ENCODE measurements at regions not wholly inside any gene's neighbourhood (a gene's known extent, or its start where the extent isn't known, plus 50 kb on each side); places are given as distances from the start of the nearest gene placed in this dataset.

- DNase-seq: no peak
- ATAC-seq: no peak
These were observed 190.3 kb upstream of the PFN2 start for GRCh38 chr3:150161011-150161410.

GRCh38 chr3:150158943-150159625 is 188.4 kb upstream of the PFN2 start:
- DNase-seq (no peak), ATAC-seq (no peak)

- DNase-seq (no peak), ATAC-seq (no peak)
These were observed 181.9 kb upstream of the PFN2 start for GRCh38 chr3:150152567-150152966.

GRCh38 chr3:150150633-150151032 is 179.9 kb upstream of the PFN2 start:
- DNase-seq: no peak

GRCh38 chr3:150149651-150150051 is 179.0 kb upstream of the PFN2 start:
- ATAC-seq (no peak), DNase-seq (no peak)

More at GRCh38 chr3:150150633-150151032, 179.9 kb upstream of the PFN2 start:
- no peak for ATAC-seq

- ATAC-seq (no peak), DNase-seq (no peak)
These were observed 177.5 kb upstream of the PFN2 start for GRCh38 chr3:150148227-150148626.

- DNase-seq (no peak), ATAC-seq (no peak)
These were observed 177.1 kb upstream of the PFN2 start for GRCh38 chr3:150147776-150148175.

- ATAC-seq (peak; percentile 93), DNase-seq (peak; percentile 11)
These were observed 176.5 kb upstream of the PFN2 start for GRCh38 chr3:150146991-150147761.

GRCh38 chr3:150145659-150146058 is 175.0 kb upstream of the PFN2 start:
- no peak for DNase-seq
- no peak for ATAC-seq

GRCh38 chr3:150144191-150144708 is 173.6 kb upstream of the PFN2 start:
- DNase-seq: no peak
- no peak for ATAC-seq

- no peak for DNase-seq
- no peak for ATAC-seq
These were observed 172.2 kb upstream of the PFN2 start for GRCh38 chr3:150142936-150143335.

GRCh38 chr3:150141790-150142326 is 171.2 kb upstream of the PFN2 start:
- ATAC-seq (no peak), DNase-seq (no peak)

GRCh38 chr3:150140614-150141321 is 170.1 kb upstream of the PFN2 start:
- no peak for DNase-seq
- no peak for ATAC-seq

- no peak for ATAC-seq
- DNase-seq: no peak
These were observed 168.1 kb upstream of the PFN2 start for GRCh38 chr3:150138824-150139223.

- no peak for ATAC-seq
- DNase-seq: no peak
These were observed 165.5 kb upstream of the PFN2 start for GRCh38 chr3:150136242-150136641.

- DNase-seq (no peak), ATAC-seq (no peak)
These were observed 164.6 kb upstream of the PFN2 start for GRCh38 chr3:150135287-150135721.

- ATAC-seq (no peak), DNase-seq (no peak)
These were observed 162.6 kb upstream of the PFN2 start for GRCh38 chr3:150133293-150133692.

- no peak for ATAC-seq
- DNase-seq: no peak
These were observed 161.5 kb upstream of the PFN2 start for GRCh38 chr3:150132101-150132749.

GRCh38 chr3:150131663-150132062 is 161.0 kb upstream of the PFN2 start:
- no peak for DNase-seq
- no peak for ATAC-seq

- no peak for ATAC-seq
These were observed 159.9 kb upstream of the PFN2 start for GRCh38 chr3:150130404-150131100.

GRCh38 chr3:150129166-150129565 is 158.5 kb upstream of the PFN2 start:
- no peak for ATAC-seq

More at GRCh38 chr3:150130404-150131100, 159.9 kb upstream of the PFN2 start:
- no peak for DNase-seq

More at GRCh38 chr3:150129166-150129565, 158.5 kb upstream of the PFN2 start:
- no peak for DNase-seq
